ENCODE measurements at regions not wholly inside any gene's neighbourhood (a gene's known extent, or its start where the extent isn't known, plus 50 kb on each side); places are given as distances from the start of the nearest gene placed in this dataset.

- SMC1A ChIA-PET (ENCODE audit: uncharacterized antibody, unreplicated experiment): no interaction called here
- no peak for ATAC-seq
- H3K4me3 ChIP-seq: no peak overlapping the region
- DNase-seq (ENCODE audit: low read depth, low spot score): no peak
- 95% methylated on average over 2 of the region's 2 CpGs for WGBS (ENCODE audit: insufficient coverage, insufficient replicate concordance, low lambda C conversion rate, missing lambda C conversion rate)
- H3K27me3 ChIP-seq (replicated peaks in 1 of 2; ENCODE audit: control insufficient read depth in 2 of 2, insufficient read depth in 2 of 2, low read length in 1 of 2): no peaks in the 10 kb centered on the region
- no peaks in the 10 kb centered on the region for H3K79me2 ChIP-seq (ENCODE audit: control insufficient read depth, insufficient read depth, low read length)
- no peaks in the 10 kb centered on the region for H4K20me1 ChIP-seq (ENCODE audit: control insufficient read depth, insufficient read depth)
- H3K4me2 ChIP-seq (ENCODE audit: control insufficient read depth, insufficient read depth): no peak overlapping the region
- intact Hi-C loops (cut with micrococcal nuclease; ENCODE audit: unreplicated experiment): loop anchor here (5.0 kb wide), 1 partner anchor 1033 kb away; no protein-coding TSS in a partner anchor
- H2AFZ ChIP-seq (ENCODE audit: control insufficient read depth, low read depth, low read length): no peak overlapping the region
- POLR2A ChIA-PET: no interaction called here
- RAD21 ChIA-PET (ENCODE audit: unreplicated experiment): interaction anchor here (1.3 kb wide), 1 partner anchor 18 kb away, joined by 3 read pairs; no protein-coding TSS in a partner anchor
- H3K4me1 ChIP-seq (ENCODE audit: control insufficient read depth, insufficient read depth, low read length): peaks cover 26% of the 10 kb centered on the region
- in situ Hi-C loops (cut with MboI): no loop called here
- H3K27ac ChIP-seq (ENCODE audit: control insufficient read depth, insufficient read depth): no peak overlapping the region
- CTCF ChIA-PET: interaction anchor here (3.0 to 4.4 kb wide), 2 partner anchors 22 to 44 kb away, joined by 18 to 19 read pairs; no protein-coding TSS in a partner anchor
- H3K36me3 ChIP-seq (ENCODE audit: control insufficient read depth in 2 of 2, insufficient read depth in 2 of 2, low read length in 1 of 2): no peaks in the 10 kb centered on the region
- no peak for FAIRE-seq
- H3K9ac ChIP-seq (ENCODE audit: control insufficient read depth, insufficient read depth, low read length): no peak overlapping the region
- peaks cover 13% of the 10 kb centered on the region; the same call in 2 of the 3 replicates for H3K9me3 ChIP-seq (replicated peaks; ENCODE audit: control insufficient read depth, insufficient read depth, low read length)
- BruUV-seq (replicated peaks): no TSS peak
- no peak for TF ChIP-seq GABPA (IDR thresholded peaks at IDR 0.05; ENCODE audit: low read depth)
Observed at GRCh38 chr15:70510433-70510832, 252.9 kb downstream of the UACA start.

GRCh38 chr15:70509731-70510143, 253.6 kb downstream of the UACA start:
- POLR2A ChIA-PET: no interaction called here
- intact Hi-C loops (cut with micrococcal nuclease; ENCODE audit: unreplicated experiment): loop anchor here (5.0 kb wide), 1 partner anchor 1032 kb away; no protein-coding TSS in a partner anchor
- ATAC-seq: no peak

More at GRCh38 chr15:70509731-70510143, 253.6 kb downstream of the UACA start:
- Histone ChIP-seq H3K79me2 (ENCODE audit: control insufficient read depth, insufficient read depth, low read length) (no peaks in the 10 kb centered on the region), H3K36me3 (ENCODE audit: control insufficient read depth in 2 of 2, insufficient read depth in 2 of 2, low read length in 1 of 2) (no peaks in the 10 kb centered on the region), H3K4me3 (no peak overlapping the region), H3K27ac (ENCODE audit: control insufficient read depth, insufficient read depth) (no peak overlapping the region), H3K9ac (ENCODE audit: control insufficient read depth, insufficient read depth, low read length) (no peak overlapping the region), H3K4me2 (ENCODE audit: control insufficient read depth, insufficient read depth) (no peak overlapping the region), H3K4me1 (ENCODE audit: control insufficient read depth, insufficient read depth, low read length) (peaks cover 33% of the 10 kb centered on the region), H2AFZ (ENCODE audit: control insufficient read depth, low read depth, low read length) (no peak overlapping the region), H3K27me3 (replicated peaks in 1 of 2; ENCODE audit: control insufficient read depth in 2 of 2, insufficient read depth in 2 of 2, low read length in 1 of 2) (no peaks in the 10 kb centered on the region), H4K20me1 (ENCODE audit: control insufficient read depth, insufficient read depth) (no peaks in the 10 kb centered on the region), H3K9me3 (replicated peaks; ENCODE audit: control insufficient read depth, insufficient read depth, low read length) (peaks cover 13% of the 10 kb centered on the region; the same call in 2 of the 3 replicates)
- TF ChIP-seq YBX1 (IDR thresholded peaks at IDR 0.05) (no peak), STAT1 (conservative IDR thresholded peaks at IDR 0.05) (no peak), JUND (IDR thresholded peaks at IDR 0.05; ENCODE audit: low read depth, low read length) (no peak), STAT3 (IDR thresholded peaks at IDR 0.05; ENCODE audit: low read depth, low read length) (no peak), ATF2 (IDR thresholded peaks at IDR 0.05; ENCODE audit: low read length) (no peak), SREBF2 (IDR thresholded peaks at IDR 0.05; ENCODE audit: low read length) (no peak), SMARCA5 (IDR thresholded peaks at IDR 0.05) (no peak)
- ChIA-PET SMC1A (ENCODE audit: uncharacterized antibody, unreplicated experiment) (interaction anchor here (6.7 kb wide), 1 partner anchor 22 kb away, joined by 40 read pairs; no protein-coding TSS in a partner anchor), CTCF (interaction anchor here (3.0 to 4.4 kb wide), 2 partner anchors 21 to 43 kb away, joined by 18 to 19 read pairs; no protein-coding TSS in a partner anchor), RAD21 (ENCODE audit: unreplicated experiment) (interaction anchor here (1.3 kb wide), 2 partner anchors 17 to 412 kb away, joined by 3 read pairs; partner anchors contain the start of gene TLE3)
- WGBS (ENCODE audit: insufficient coverage, insufficient replicate concordance, low lambda C conversion rate, missing lambda C conversion rate): 78% methylated on average over 4 of the region's 4 CpGs
- DNase-seq (ENCODE audit: low read depth, low spot score): no peak
- FAIRE-seq: no peak
- BruUV-seq (replicated peaks): no TSS peak
- in situ Hi-C loops (cut with MboI): no loop called here
